ENCODE measurements at regions not wholly inside any gene's neighbourhood (a gene's known extent, or its start where the extent isn't known, plus 50 kb on each side); places are given as distances from the start of the nearest gene placed in this dataset.
A peak's percentile ranks its signal among the peaks of the same experiment; 100 is the strongest.

GRCh38 chr1:184158896-184159681 is 107.6 kb downstream of the TSEN15 start:
- Histone ChIP-seq H3K27me3 (no peaks in the 10 kb centered on the region), H3K27ac (no peak overlapping the region), H3K36me3 (no peaks in the 10 kb centered on the region), H3K4me3 (no peak overlapping the region), H3K9me3 (no peaks in the 10 kb centered on the region), H3K4me1 (peaks cover 4 to 12% of the 10 kb centered on the region in 2 donors)
- DNase-seq (ENCODE audit: low spot score in 2 of 2), result no peak
- intact Hi-C loops (cut with DNase I; ENCODE audit: low total_unique reads), result no loop called here
- TF ChIP-seq CTCF (IDR thresholded peaks at IDR 0.05) (no peak), POLR2AphosphoS5 (IDR thresholded peaks at IDR 0.05) (no peak), POLR2A (IDR thresholded peaks at IDR 0.05) (no peak)

- Histone ChIP-seq H3K4me3 (no peak overlapping the region), H3K36me3 (no peaks in the 10 kb centered on the region), H3K9me3 (no peaks in the 10 kb centered on the region), H3K27me3 (no peaks in the 10 kb centered on the region), H3K4me1 (peaks cover 4 to 12% of the 10 kb centered on the region in 2 donors), H3K27ac (peak overlapping the region; percentile 23 to 72)
- DNase-seq (ENCODE audit: low spot score in 2 of 2), result no peak
- TF ChIP-seq CTCF (IDR thresholded peaks at IDR 0.05) (no peak), POLR2AphosphoS5 (IDR thresholded peaks at IDR 0.05) (no peak), POLR2A (IDR thresholded peaks at IDR 0.05) (no peak)
- intact Hi-C loops (cut with DNase I; ENCODE audit: low total_unique reads), result no loop called here
These were observed 108.7 kb downstream of the TSEN15 start for GRCh38 chr1:184160236-184160635.

- H3K36me3 ChIP-seq, result no peaks in the 10 kb centered on the region
- no peak overlapping the region for H3K4me3 ChIP-seq
- peaks cover 4 to 8% of the 10 kb centered on the region in 2 donors for H3K4me1 ChIP-seq
- H3K27me3 ChIP-seq, result no peaks in the 10 kb centered on the region
- H3K9me3 ChIP-seq, result no peaks in the 10 kb centered on the region
- no peak for DNase-seq (ENCODE audit: low spot score in 2 of 2)
- H3K27ac ChIP-seq, result peak overlapping the region; percentile 23 to 72
- intact Hi-C loops (cut with DNase I; ENCODE audit: low total_unique reads), result no loop called here
- TF ChIP-seq POLR2AphosphoS5 (IDR thresholded peaks at IDR 0.05), result no peak
- TF ChIP-seq POLR2A (IDR thresholded peaks at IDR 0.05), result no peak
- no peak for TF ChIP-seq CTCF (IDR thresholded peaks at IDR 0.05)
These were observed 109.7 kb downstream of the TSEN15 start for GRCh38 chr1:184161071-184161698.

GRCh38 chr1:184162281-184162680 is 110.8 kb downstream of the TSEN15 start:
- DNase-seq (ENCODE audit: low spot score in 2 of 2), result no peak
- intact Hi-C loops (cut with DNase I; ENCODE audit: low total_unique reads), result no loop called here
- TF ChIP-seq POLR2A (IDR thresholded peaks at IDR 0.05) (no peak), CTCF (IDR thresholded peaks at IDR 0.05) (no peak), POLR2AphosphoS5 (IDR thresholded peaks at IDR 0.05) (no peak)
- peaks cover 0 to 4% of the 10 kb centered on the region in 2 donors for H3K4me1 ChIP-seq
- no peaks in the 10 kb centered on the region for H3K27me3 ChIP-seq
- H3K9me3 ChIP-seq, result no peaks in the 10 kb centered on the region
- no peak overlapping the region for H3K27ac ChIP-seq
- no peaks in the 10 kb centered on the region for H3K36me3 ChIP-seq
- H3K4me3 ChIP-seq, result no peak overlapping the region

All from breast epithelium (tissue), 4 donors.